Adrenal gland (tissue), 5 donors: ENCODE measurements at regions not wholly inside any gene's neighbourhood (a gene's known extent, or its start where the extent isn't known, plus 50 kb on each side); places are given as distances from the start of the nearest gene placed in this dataset.

Experiments
- CTCF ChIP-seq, 6 experiments: fragments of 450-650 bp in 4 of 6; fragments of 200-600 bp in 2 of 6; sonication (generic) in 1 of 6; IDR thresholded peaks; 1 replicate in 5 of 6; 2 replicates in 1 of 6; pipeline versions ENCODE4 v1.5.1 to v1.8.0; 2016 to 2021; ENCODE audit warnings: antibody characterized with exemption in 6 of 6, mild to moderate bottlenecking in 2 of 6, moderate library complexity in 1 of 6
- POLR2A ChIP-seq, 2 donors: fragments of 450-650 bp; IDR thresholded peaks; one replicate each; pipeline ENCODE4 v1.6.1; 2017; ENCODE audit warnings: antibody characterized with exemption in 2 of 2, mild to moderate bottlenecking in 2 of 2, moderate library complexity in 1 of 2
- donor health status: DM: no; HTN: no; CAD: no.

- no peak for TF ChIP-seq CTCF (IDR thresholded peaks at IDR 0.05)
- TF ChIP-seq POLR2A (IDR thresholded peaks at IDR 0.05) = no peak
Measured at GRCh38 chr5:120873083-120873482, 409.0 kb downstream of the PRR16 start.
